Stimulated activated CD4-positive, alpha-beta T cell treated with anti-CD3 and anti-CD28 coated beads, Interleukin-4, amount 100 ng/mL, for 48 hours (primary cell): ENCODE measurements at regions not wholly inside any gene's neighbourhood (a gene's known extent, or its start where the extent isn't known, plus 50 kb on each side); places are given as distances from the start of the nearest gene placed in this dataset.

Experiments used
- DNase-seq, 2 donors: peaks; one replicate each; pipeline ENCODE4 v3.0.0-alpha.2; 2020; ENCODE audit warnings: low read depth in 2 of 2

DNA sequence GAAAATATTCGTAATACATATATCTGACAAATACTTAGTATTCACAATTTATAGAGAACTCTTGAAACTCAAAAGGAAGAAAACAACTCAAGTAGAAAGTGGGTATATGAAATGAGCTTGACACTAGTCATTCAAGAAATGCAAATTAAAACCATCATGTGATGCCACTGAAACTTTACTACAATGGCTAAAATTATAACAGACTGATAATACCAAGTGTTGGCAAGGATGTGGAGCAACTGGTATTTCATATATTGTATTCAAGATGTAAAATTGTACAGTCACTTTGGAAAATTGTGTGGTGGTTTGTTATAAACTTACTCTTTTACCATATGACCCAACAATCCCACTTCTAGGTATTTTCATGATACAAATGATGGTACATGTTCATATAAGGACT, 68.7 kb upstream of the AGTR1 start:
- DNase-seq, result no peak

DNA sequence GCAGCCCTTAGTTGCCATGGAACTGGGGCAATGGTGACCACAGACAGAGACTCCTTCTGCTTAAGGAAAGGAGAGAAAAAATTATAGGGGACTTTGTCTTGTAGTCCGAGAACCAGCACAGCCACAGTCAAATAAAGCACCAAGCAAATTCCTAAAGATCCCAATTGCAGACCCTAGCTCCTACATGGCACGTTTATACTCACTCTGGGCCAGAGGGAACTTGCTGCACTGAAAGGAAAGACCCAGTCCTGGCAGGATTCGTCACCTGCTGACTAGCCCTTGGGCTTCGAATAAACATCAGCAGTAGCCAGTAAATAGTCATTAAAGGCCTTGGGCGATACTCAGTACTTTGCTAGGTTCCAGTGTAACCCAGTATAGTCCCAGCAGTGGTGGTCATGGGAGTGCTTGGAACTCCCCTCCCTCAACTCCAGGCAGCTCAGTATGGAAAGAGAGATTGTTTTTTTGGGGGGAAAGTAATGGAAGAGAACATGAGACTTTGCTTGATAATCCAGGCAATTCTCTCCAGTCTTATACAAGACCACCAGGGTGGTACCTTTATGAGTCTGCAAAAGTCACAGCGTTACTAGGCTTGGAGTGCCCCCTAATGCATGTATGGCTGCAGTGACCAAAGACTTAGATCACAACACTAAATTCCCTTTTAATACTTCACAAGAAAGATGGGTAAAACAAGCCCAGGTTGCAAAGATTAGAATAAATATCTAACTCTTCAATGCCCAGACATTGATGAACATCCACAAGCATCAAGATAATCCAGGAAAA, 66.4 kb upstream of the AGTR1 start:
- no peak for DNase-seq

DNA sequence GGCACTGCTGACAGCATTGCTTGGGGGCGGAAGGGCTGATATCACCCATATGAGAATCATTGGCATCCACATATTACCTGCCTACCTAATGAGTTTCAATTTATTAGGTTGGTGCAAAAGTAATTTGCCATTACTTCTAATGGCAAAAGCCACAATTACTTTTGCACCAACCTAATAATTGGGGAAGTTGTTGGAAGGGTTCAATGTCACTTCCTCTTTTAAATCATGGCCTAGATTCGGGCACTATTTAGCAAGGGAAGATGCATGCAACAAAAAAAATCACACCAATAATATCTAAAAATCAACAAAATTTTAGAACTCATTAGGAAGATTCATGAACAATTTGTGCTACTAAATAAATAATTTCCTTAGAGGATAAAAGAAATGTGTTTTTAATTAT, 56.0 kb upstream of the AGTR1 start:
- DNase-seq, result no peak

DNA sequence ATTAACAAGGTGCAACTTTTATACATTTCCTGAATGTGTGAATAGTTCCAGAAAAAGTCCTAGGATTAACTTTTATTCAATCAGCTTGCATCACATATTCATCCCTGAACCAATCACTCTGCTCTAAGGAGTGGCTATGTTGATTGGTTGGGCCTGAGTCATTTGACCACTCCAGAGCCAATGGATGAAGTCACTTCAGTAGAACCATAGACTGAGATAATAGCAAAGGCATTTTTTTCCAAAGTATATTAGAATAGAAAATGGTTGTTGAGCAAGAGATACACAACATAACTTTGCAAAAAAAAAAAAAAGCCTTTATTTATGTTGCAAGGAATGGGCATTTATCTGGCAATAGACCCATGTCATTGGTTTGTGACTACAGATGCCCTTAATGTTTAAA, 55.5 kb upstream of the AGTR1 start:
- no peak for DNase-seq

DNA sequence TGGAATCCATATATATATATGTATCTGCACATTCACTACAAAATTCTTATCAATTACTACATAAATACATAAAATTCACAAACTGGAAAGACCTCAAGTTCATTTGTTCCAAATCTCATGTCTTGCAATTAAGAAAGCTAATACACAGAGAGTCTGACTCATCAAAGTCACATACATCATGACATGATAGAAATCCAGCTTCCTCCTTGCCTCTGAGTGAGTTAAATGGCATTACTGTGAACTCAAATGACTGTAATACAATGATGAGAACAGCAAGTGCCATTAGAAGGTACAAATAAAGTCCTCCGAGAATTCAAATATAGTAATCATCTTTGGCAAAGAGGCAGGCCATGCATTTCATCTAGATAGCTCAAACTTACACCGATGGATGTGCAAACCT, 55.1 kb upstream of the AGTR1 start:
- no peak for DNase-seq

DNA sequence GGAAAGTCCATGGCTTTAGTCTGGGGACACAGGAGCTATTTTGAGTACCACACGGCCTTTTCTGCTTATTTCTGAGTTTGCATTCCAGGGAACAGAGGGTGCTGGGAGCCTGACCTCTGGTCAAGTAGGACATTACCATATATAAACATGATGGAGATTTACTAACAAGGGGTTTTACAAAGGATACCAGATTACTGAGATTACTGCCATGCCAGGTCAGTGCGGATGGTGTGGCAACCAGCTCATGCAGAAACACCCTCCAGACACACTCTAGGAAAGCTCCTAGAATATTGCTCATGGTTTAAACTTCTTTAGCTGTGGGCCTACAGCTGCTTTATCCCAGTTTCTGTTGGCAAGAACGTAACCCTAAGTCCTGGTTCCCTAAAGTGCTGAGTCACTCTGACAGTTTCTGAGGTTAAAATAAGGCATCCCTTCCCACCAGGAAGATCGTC, 54.3 kb upstream of the AGTR1 start:
- DNase-seq, result no peak

DNA sequence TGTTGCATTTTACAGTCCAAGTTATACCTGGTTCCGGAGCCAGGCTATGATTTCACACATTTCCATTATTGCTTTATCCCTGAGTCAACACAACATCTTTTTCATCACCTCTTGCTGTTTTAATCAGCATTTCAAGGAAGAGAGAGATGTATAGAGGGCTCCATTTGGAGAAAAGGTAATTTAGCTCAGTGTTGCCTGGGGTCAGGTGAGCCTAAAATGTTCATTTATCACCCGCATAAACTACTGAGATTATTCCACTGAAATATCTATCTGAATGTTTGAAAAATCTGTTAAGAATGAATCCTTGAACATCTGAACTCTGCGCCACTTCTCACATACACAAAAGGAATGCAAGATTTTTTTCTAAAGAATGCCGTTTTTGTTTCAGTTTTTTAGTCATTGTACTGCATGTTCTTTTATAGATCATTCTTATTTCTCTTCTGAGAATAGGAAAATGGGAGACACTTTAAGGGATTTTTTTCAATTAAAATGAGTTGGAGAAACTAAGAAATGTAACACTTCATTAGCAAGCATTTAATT, 51.5 kb upstream of the AGTR1 start:
- no peak for DNase-seq
